Fibroblast of lung (primary cell): ENCODE measurements at regions not wholly inside any gene's neighbourhood (a gene's known extent, or its start where the extent isn't known, plus 50 kb on each side); places are given as distances from the start of the nearest gene placed in this dataset.

ENCODE experiments used
- CTCF ChIP-seq, 2 donors: IDR thresholded peaks in 1 of 2; conservative IDR thresholded peaks in 1 of 2; 1 replicate in 1 of 2; 2 replicates in 1 of 2; pipeline ENCODE4 v1.5.1; 2011 to 2012; ENCODE audit warnings: low read length in 2 of 2, control low read depth in 1 of 2, inconsistent platforms in 1 of 2, low read depth in 1 of 2, mild to moderate bottlenecking in 1 of 2
- EZH2 ChIP-seq: IDR thresholded peaks from 2 replicates; pipeline ENCODE4 v1.5.1; 2012; ENCODE audit warnings: low read length, control low read depth, mild to moderate bottlenecking; ENCODE audit errors: missing control alignments

- TF ChIP-seq EZH2 (no peak), CTCF (conservative IDR thresholded peaks at IDR 0.05 in 1 of 2, IDR thresholded peaks at IDR 0.05 in 1 of 2; ENCODE audit: low read depth in 1 of 2, low read length in 2 of 2) (no peak)
Measured at GRCh38 chr3:116905334-116905733, 195.8 kb downstream of the TUSC7 start.
